ENCODE measurements at regions not wholly inside any gene's neighbourhood (a gene's known extent, or its start where the extent isn't known, plus 50 kb on each side); places are given as distances from the start of the nearest gene placed in this dataset.
"Not testable (repeated sequence)": the region's sequence is repeated elsewhere in the genome, so short reads cannot be mapped to it uniquely, and the experiment has no call there.

DNA sequence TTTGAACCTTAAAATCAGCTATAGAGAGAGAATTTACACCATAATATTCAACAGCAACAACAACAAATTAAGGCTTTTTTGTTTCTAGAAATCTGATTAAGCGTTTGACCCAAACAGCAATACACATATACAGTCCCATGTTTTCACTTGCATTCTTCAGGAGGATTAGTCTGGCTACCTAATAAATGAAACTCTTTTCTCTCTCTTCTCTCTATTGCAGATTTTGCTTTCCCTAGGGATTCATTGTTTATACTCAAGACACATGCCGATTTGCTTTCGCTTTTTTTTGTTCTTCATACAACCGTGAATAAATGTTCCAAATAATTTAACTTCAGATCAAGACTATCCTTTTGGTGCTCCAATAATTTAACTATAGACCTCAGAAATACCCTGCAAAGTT is 162.4 kb upstream of the PTBP2 start:
- no peak overlapping the region for H3K4me3 ChIP-seq (ENCODE audit: low read length in 2 of 2)
- ATAC-seq (ENCODE audit: low FRiP score) (no peak), DNase-seq (no peak)
- H3K27ac ChIP-seq (ENCODE audit: low read depth in 1 of 2, low read length in 2 of 2): no peak overlapping the region
- peaks cover 0 to 2% of the 10 kb centered on the region in 2 donors for H3K4me1 ChIP-seq (ENCODE audit: control insufficient read depth in 1 of 2, insufficient read depth in 2 of 2, low read length in 2 of 2)
- 64 to 66% methylated on average over 4 of the region's 4 CpGs for WGBS, 2 donors
- no peaks in the 10 kb centered on the region for H3K36me3 ChIP-seq (ENCODE audit: control insufficient read depth in 1 of 2, insufficient read depth in 2 of 2, low read length in 1 of 2)
- H3K9me3 ChIP-seq (ENCODE audit: control insufficient read depth, low read length): no peaks in the 10 kb centered on the region
- no peaks in the 10 kb centered on the region for H3K27me3 ChIP-seq (ENCODE audit: control insufficient read depth in 1 of 2, insufficient read depth in 2 of 2, low read length in 1 of 2)
- intact Hi-C loops (cut with DNase I): no loop called here

GRCh38 chr1:96559707-96560596 is 161.6 kb upstream of the PTBP2 start:
- Histone ChIP-seq H3K4me3 (ENCODE audit: low read length in 2 of 2) (no peak overlapping the region), H3K36me3 (ENCODE audit: control insufficient read depth in 1 of 2, insufficient read depth in 2 of 2, low read length in 1 of 2) (no peaks in the 10 kb centered on the region), H3K27ac (ENCODE audit: low read depth in 1 of 2, low read length in 2 of 2) (peak overlapping the region in 1 of 2 donors; percentile 44), H3K4me1 (ENCODE audit: control insufficient read depth in 1 of 2, insufficient read depth in 2 of 2, low read length in 2 of 2) (peaks cover 0 to 2% of the 10 kb centered on the region in 2 donors), H3K27me3 (ENCODE audit: control insufficient read depth in 1 of 2, insufficient read depth in 2 of 2, low read length in 1 of 2) (no peaks in the 10 kb centered on the region), H3K9me3 (ENCODE audit: control insufficient read depth, low read length) (no peaks in the 10 kb centered on the region)
- intact Hi-C loops (cut with DNase I): no loop called here
- 57 to 67% methylated on average over 4 of the region's 4 CpGs for WGBS, 2 donors
- peak; percentile 79 for ATAC-seq (ENCODE audit: low FRiP score)
- DNase-seq: peak in 1 of 2 donors; percentile 63

- intact Hi-C loops (cut with DNase I): no loop called here
- Histone ChIP-seq H3K9me3 (ENCODE audit: control insufficient read depth, low read length) (no peaks in the 10 kb centered on the region), H3K36me3 (ENCODE audit: control insufficient read depth in 1 of 2, insufficient read depth in 2 of 2, low read length in 1 of 2) (no peaks in the 10 kb centered on the region), H3K4me1 (ENCODE audit: control insufficient read depth in 1 of 2, insufficient read depth in 2 of 2, low read length in 2 of 2) (peaks cover 0 to 2% of the 10 kb centered on the region in 2 donors), H3K27ac (ENCODE audit: low read depth in 1 of 2, low read length in 2 of 2) (no peak overlapping the region), H3K27me3 (ENCODE audit: control insufficient read depth in 1 of 2, insufficient read depth in 2 of 2, low read length in 1 of 2) (no peaks in the 10 kb centered on the region), H3K4me3 (ENCODE audit: low read length in 2 of 2) (no peak overlapping the region)
- DNase-seq (no peak), ATAC-seq (ENCODE audit: low FRiP score) (no peak)
These were observed 159.5 kb upstream of the PTBP2 start for GRCh38 chr1:96562094-96562493.

GRCh38 chr1:96564401-96564800 is 157.2 kb upstream of the PTBP2 start:
- H3K27me3 ChIP-seq (ENCODE audit: control insufficient read depth in 1 of 2, insufficient read depth in 2 of 2, low read length in 1 of 2); ATAC-seq (ENCODE audit: low FRiP score); intact Hi-C loops (cut with DNase I); DNase-seq; H3K4me1 ChIP-seq (ENCODE audit: control insufficient read depth in 1 of 2, insufficient read depth in 2 of 2, low read length in 2 of 2); H3K4me3 ChIP-seq (ENCODE audit: low read length in 2 of 2); H3K36me3 ChIP-seq (ENCODE audit: control insufficient read depth in 1 of 2, insufficient read depth in 2 of 2, low read length in 1 of 2); H3K27ac ChIP-seq (ENCODE audit: low read depth in 1 of 2, low read length in 2 of 2); H3K9me3 ChIP-seq (ENCODE audit: control insufficient read depth, low read length): not testable (repeated sequence)
- WGBS, 2 donors: 92 to 93% methylated on average over 3 of the region's 3 CpGs

GRCh38 chr1:96565546-96565945 is 156.0 kb upstream of the PTBP2 start:
- ATAC-seq (ENCODE audit: low FRiP score): no peak
- Histone ChIP-seq H3K9me3 (ENCODE audit: control insufficient read depth, low read length) (no peaks in the 10 kb centered on the region), H3K4me1 (ENCODE audit: control insufficient read depth in 1 of 2, insufficient read depth in 2 of 2, low read length in 2 of 2) (no peaks in the 10 kb centered on the region), H3K4me3 (ENCODE audit: low read length in 2 of 2) (no peak overlapping the region), H3K27me3 (ENCODE audit: control insufficient read depth in 1 of 2, insufficient read depth in 2 of 2, low read length in 1 of 2) (no peaks in the 10 kb centered on the region), H3K27ac (ENCODE audit: low read depth in 1 of 2, low read length in 2 of 2) (no peak overlapping the region), H3K36me3 (ENCODE audit: control insufficient read depth in 1 of 2, insufficient read depth in 2 of 2, low read length in 1 of 2) (no peaks in the 10 kb centered on the region)
- WGBS, 2 donors: 95 to 97% methylated on average over 1 of the region's 1 CpG
- intact Hi-C loops (cut with DNase I): no loop called here
- DNase-seq: no peak

- 83 to 85% methylated on average over 3 of the region's 3 CpGs for WGBS, 2 donors
- H3K27ac ChIP-seq (ENCODE audit: low read depth in 1 of 2, low read length in 2 of 2): no peak overlapping the region
- no peak for DNase-seq
- no peaks in the 10 kb centered on the region for H3K27me3 ChIP-seq (ENCODE audit: control insufficient read depth in 1 of 2, insufficient read depth in 2 of 2, low read length in 1 of 2)
- intact Hi-C loops (cut with DNase I): no loop called here
- no peak for ATAC-seq (ENCODE audit: low FRiP score)
- no peaks in the 10 kb centered on the region for H3K9me3 ChIP-seq (ENCODE audit: control insufficient read depth, low read length)
- no peak overlapping the region for H3K4me3 ChIP-seq (ENCODE audit: low read length in 2 of 2)
- H3K4me1 ChIP-seq (ENCODE audit: control insufficient read depth in 1 of 2, insufficient read depth in 2 of 2, low read length in 2 of 2): no peaks in the 10 kb centered on the region
- H3K36me3 ChIP-seq (ENCODE audit: control insufficient read depth in 1 of 2, insufficient read depth in 2 of 2, low read length in 1 of 2): no peaks in the 10 kb centered on the region
These were observed 152.9 kb upstream of the PTBP2 start for GRCh38 chr1:96568639-96569038.

GRCh38 chr1:96569288-96569687 is 152.3 kb upstream of the PTBP2 start:
- 71 to 84% methylated on average over 2 of the region's 2 CpGs for WGBS, 2 donors
- H3K27me3 ChIP-seq (ENCODE audit: control insufficient read depth in 1 of 2, insufficient read depth in 2 of 2, low read length in 1 of 2): no peaks in the 10 kb centered on the region
- intact Hi-C loops (cut with DNase I): no loop called here
- H3K9me3 ChIP-seq (ENCODE audit: control insufficient read depth, low read length): no peaks in the 10 kb centered on the region
- H3K4me1 ChIP-seq (ENCODE audit: control insufficient read depth in 1 of 2, insufficient read depth in 2 of 2, low read length in 2 of 2): no peaks in the 10 kb centered on the region
- DNase-seq: no peak
- ATAC-seq (ENCODE audit: low FRiP score): no peak
- no peak overlapping the region for H3K27ac ChIP-seq (ENCODE audit: low read depth in 1 of 2, low read length in 2 of 2)
- no peak overlapping the region for H3K4me3 ChIP-seq (ENCODE audit: low read length in 2 of 2)
- no peaks in the 10 kb centered on the region for H3K36me3 ChIP-seq (ENCODE audit: control insufficient read depth in 1 of 2, insufficient read depth in 2 of 2, low read length in 1 of 2)

GRCh38 chr1:96579636-96580035 is 141.9 kb upstream of the PTBP2 start:
- Histone ChIP-seq H3K36me3 (ENCODE audit: control insufficient read depth in 1 of 2, insufficient read depth in 2 of 2, low read length in 1 of 2) (no peaks in the 10 kb centered on the region), H3K4me3 (ENCODE audit: low read length in 2 of 2) (no peak overlapping the region), H3K27ac (ENCODE audit: low read depth in 1 of 2, low read length in 2 of 2) (no peak overlapping the region), H3K9me3 (ENCODE audit: control insufficient read depth, low read length) (no peaks in the 10 kb centered on the region), H3K27me3 (ENCODE audit: control insufficient read depth in 1 of 2, insufficient read depth in 2 of 2, low read length in 1 of 2) (no peaks in the 10 kb centered on the region), H3K4me1 (ENCODE audit: control insufficient read depth in 1 of 2, insufficient read depth in 2 of 2, low read length in 2 of 2) (no peaks in the 10 kb centered on the region)
- ATAC-seq (ENCODE audit: low FRiP score) (no peak), DNase-seq (no peak)
- intact Hi-C loops (cut with DNase I): no loop called here

- no peaks in the 10 kb centered on the region for H3K27me3 ChIP-seq (ENCODE audit: control insufficient read depth in 1 of 2, insufficient read depth in 2 of 2, low read length in 1 of 2)
- no peaks in the 10 kb centered on the region for H3K4me1 ChIP-seq (ENCODE audit: control insufficient read depth in 1 of 2, insufficient read depth in 2 of 2, low read length in 2 of 2)
- H3K36me3 ChIP-seq (ENCODE audit: control insufficient read depth in 1 of 2, insufficient read depth in 2 of 2, low read length in 1 of 2): no peaks in the 10 kb centered on the region
- no peak for DNase-seq
- no peak overlapping the region for H3K4me3 ChIP-seq (ENCODE audit: low read length in 2 of 2)
- intact Hi-C loops (cut with DNase I): no loop called here
- no peaks in the 10 kb centered on the region for H3K9me3 ChIP-seq (ENCODE audit: control insufficient read depth, low read length)
- 67 to 75% methylated on average over 7 of the region's 7 CpGs for WGBS, 2 donors
- no peak overlapping the region for H3K27ac ChIP-seq (ENCODE audit: low read depth in 1 of 2, low read length in 2 of 2)
- ATAC-seq (ENCODE audit: low FRiP score): no peak
These were observed 140.7 kb upstream of the PTBP2 start for GRCh38 chr1:96580920-96581319.
